HS-5 (cell line): ENCODE measurements at regions not wholly inside any gene's neighbourhood (a gene's known extent, or its start where the extent isn't known, plus 50 kb on each side); places are given as distances from the start of the nearest gene placed in this dataset.

ENCODE experiments used
- DNase-seq: peaks from one replicate; pipeline ENCODE4 v3.0.0-alpha.2; 2012; ENCODE audit warnings: low read depth

- no peak for DNase-seq
Measured at GRCh38 chr13:43984292-43984691, 104.6 kb downstream of the LACC1 start.

GRCh38 chr13:43985422-43986072 is 105.8 kb downstream of the LACC1 start:
- DNase-seq, result no peak

GRCh38 chr13:43986421-43986981 is 106.8 kb downstream of the LACC1 start:
- DNase-seq, result no peak

- no peak for DNase-seq
Measured at GRCh38 chr13:43988302-43988701, 108.6 kb downstream of the LACC1 start.

GRCh38 chr13:43990021-43990420 is 110.3 kb downstream of the LACC1 start:
- DNase-seq, result no peak

GRCh38 chr13:43990829-43991228 is 111.1 kb downstream of the LACC1 start:
- DNase-seq, result no peak

- no peak for DNase-seq
Measured at GRCh38 chr13:43991773-43992201, 112.1 kb downstream of the LACC1 start.

- no peak for DNase-seq
Measured at GRCh38 chr13:43992211-43992610, 112.5 kb downstream of the LACC1 start.

- no peak for DNase-seq
Measured at GRCh38 chr13:43994999-43995859, 115.5 kb downstream of the LACC1 start.

GRCh38 chr13:43996221-43996620 is 116.5 kb downstream of the LACC1 start:
- no peak for DNase-seq

GRCh38 chr13:44003481-44003880 is 123.8 kb downstream of the LACC1 start:
- no peak for DNase-seq

GRCh38 chr13:44004878-44005277 is 125.2 kb downstream of the LACC1 start:
- DNase-seq, result no peak

GRCh38 chr13:44007451-44007850 is 127.7 kb downstream of the LACC1 start:
- DNase-seq, result no peak

GRCh38 chr13:44011036-44011435 is 131.3 kb downstream of the LACC1 start:
- no peak for DNase-seq

GRCh38 chr13:44012910-44013757 is 133.4 kb downstream of the LACC1 start:
- no peak for DNase-seq

- DNase-seq, result no peak
Measured at GRCh38 chr13:44013758-44014291, 134.1 kb downstream of the LACC1 start.

- DNase-seq, result no peak
Measured at GRCh38 chr13:44014501-44014900, 134.8 kb downstream of the LACC1 start.

- DNase-seq, result no peak
Measured at GRCh38 chr13:44015118-44015517, 135.4 kb downstream of the LACC1 start.

GRCh38 chr13:44015811-44016210 is 136.1 kb downstream of the LACC1 start:
- no peak for DNase-seq

GRCh38 chr13:44017756-44018309 is 138.1 kb downstream of the LACC1 start:
- no peak for DNase-seq

GRCh38 chr13:44019651-44020050 is 139.9 kb downstream of the LACC1 start:
- DNase-seq, result no peak

- DNase-seq, result no peak
Measured at GRCh38 chr13:44021422-44021821, 141.7 kb downstream of the LACC1 start.
